GM19023 (cell line): ENCODE measurements at regions not wholly inside any gene's neighbourhood (a gene's known extent, or its start where the extent isn't known, plus 50 kb on each side); places are given as distances from the start of the nearest gene placed in this dataset.
"Not testable (repeated sequence)": the region's sequence is repeated elsewhere in the genome, so short reads cannot be mapped to it uniquely, and the experiment has no call there.

Experiments used
- ATAC-seq: cut with Tn5 transposase; IDR thresholded peaks from one replicate; pipeline ENCODE4 v1.9.1; 2021; ENCODE audit warnings: mild to moderate bottlenecking, moderate library complexity; ENCODE audit not compliant: unreplicated experiment

DNA sequence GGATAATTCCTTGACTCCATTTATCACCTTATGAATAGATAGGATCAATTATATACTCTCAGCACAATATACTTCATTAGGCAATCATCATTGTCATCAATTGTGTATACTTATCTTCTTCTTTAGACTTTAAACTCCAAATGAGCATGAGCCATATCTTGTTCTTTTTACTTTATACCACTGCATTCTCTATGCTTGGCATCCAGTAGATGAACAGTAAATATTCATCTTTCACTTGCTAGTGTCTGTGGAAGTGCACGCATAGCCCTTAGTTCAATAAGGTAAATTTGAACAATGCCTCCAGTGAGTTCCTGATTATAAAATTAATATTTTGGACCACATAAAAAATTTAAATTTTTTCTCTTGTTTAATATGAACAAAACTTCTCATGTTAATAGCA is 172.3 kb upstream of the SPRY2 start:
- no peak for ATAC-seq

DNA sequence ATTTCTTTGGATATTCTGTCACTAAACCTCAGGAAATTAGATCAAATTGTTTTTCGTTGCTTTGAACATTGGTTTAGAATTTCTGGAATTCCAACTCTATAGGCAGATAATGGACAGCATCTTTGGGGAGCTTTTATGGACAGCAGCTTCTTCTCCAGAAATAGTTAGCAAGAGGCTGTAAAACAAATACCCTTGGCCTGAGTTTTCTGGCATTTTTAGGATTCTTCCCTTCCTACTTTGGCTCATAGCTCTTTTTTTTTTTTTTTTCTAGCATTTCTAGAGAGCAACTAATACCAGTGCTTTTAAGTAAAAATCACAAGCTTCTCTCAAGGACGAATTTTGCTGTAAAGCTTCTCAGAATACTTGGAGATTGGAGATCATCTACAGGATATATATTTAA is 169.8 kb upstream of the SPRY2 start:
- no peak for ATAC-seq

GRCh38 chr13:80509264-80509663 is 168.3 kb upstream of the SPRY2 start:
- ATAC-seq: no peak

GRCh38 chr13:80508031-80508430 is 167.1 kb upstream of the SPRY2 start:
- no peak for ATAC-seq

- no peak for ATAC-seq
Measured at GRCh38 chr13:80504453-80504852, 163.5 kb upstream of the SPRY2 start.

- ATAC-seq: no peak
Measured at GRCh38 chr13:80502359-80502758, 161.4 kb upstream of the SPRY2 start.

DNA sequence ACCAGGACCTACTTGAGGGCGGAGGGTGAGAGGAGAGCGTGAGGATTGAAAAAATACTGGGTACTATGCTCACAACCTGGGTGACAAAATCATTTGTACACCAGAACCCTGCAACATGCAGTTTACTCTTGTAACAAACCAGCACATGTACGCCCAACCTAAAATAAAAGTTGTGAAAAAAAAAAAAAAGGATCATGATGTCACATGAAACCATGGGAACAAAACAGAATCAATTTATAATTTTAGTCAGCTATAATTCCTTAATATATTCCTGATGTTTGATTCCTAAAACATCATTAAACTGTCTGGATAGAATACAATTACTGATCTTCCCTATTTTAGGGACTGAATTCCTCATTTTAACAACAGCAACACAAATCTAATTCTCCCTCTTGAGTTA is 160.6 kb upstream of the SPRY2 start:
- ATAC-seq: no peak

GRCh38 chr13:80499536-80500290 is 158.8 kb upstream of the SPRY2 start:
- ATAC-seq: no peak

GRCh38 chr13:80498433-80498832 is 157.5 kb upstream of the SPRY2 start:
- ATAC-seq: no peak

GRCh38 chr13:80497978-80498377 is 157.1 kb upstream of the SPRY2 start:
- ATAC-seq: no peak

DNA sequence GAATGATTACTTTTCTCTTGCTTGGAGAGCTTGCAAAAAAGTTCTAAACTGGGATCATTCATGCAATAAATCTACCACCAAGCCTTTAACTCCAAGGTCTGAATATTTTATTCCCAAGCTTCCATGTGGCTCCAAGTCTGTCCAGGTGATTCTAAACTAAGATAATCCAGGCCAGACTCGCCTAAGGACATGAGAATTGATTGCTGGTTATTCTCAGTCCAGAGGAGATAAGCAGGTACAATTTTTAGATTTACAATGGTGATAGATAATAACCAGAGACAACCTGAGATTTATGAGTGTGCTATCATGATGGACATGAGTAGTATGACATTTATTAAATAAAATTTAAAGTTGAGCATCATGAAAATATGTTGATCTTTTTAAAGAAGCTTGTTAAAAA is 156.5 kb upstream of the SPRY2 start:
- no peak for ATAC-seq

- ATAC-seq: no peak
Measured at GRCh38 chr13:80496721-80497397, 155.9 kb upstream of the SPRY2 start.

- not testable (repeated sequence) for ATAC-seq
Measured at GRCh38 chr13:80490491-80490943, 149.6 kb upstream of the SPRY2 start.

- ATAC-seq: no peak
Measured at GRCh38 chr13:80486402-80486801, 145.5 kb upstream of the SPRY2 start.

- no peak for ATAC-seq
Measured at GRCh38 chr13:80483157-80483556, 142.2 kb upstream of the SPRY2 start.

GRCh38 chr13:80481588-80481987 is 140.7 kb upstream of the SPRY2 start:
- ATAC-seq: no peak

DNA sequence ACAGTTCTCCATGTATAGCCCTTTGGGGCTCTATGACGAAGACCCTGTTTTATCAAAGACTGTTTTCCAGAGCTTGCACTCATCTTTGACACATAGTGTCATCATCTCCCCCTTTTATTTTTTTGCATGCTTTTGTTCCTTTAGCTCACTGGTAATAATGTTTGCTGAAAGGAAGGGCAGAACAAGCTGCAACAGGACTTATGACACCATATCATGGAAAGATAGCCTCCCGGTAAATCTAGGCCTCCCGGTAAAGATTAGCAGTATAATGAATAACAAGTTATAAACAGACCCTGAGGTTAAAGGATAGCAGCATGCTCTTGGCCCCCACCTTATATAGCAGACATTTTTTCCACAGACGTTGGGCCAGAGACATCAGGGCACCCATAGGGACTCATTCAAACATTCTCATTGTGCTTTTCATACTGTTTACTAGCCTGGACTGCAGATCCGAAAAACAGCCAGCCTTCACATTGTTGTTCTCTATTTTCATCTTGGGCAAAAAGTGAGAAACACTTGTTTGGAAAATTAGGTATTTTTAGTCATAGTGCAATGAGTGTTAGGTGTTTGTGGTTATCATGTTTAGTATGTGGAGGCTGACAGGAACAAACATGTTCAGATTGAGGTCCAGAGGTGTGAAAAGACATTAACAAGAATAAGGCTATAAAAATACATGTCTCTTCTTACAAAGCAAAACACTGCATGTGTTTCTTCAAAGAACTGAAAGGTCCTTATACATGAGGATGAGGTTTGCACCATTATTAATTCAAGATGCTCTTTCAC is 136.9 kb upstream of the SPRY2 start:
- no peak for ATAC-seq

DNA sequence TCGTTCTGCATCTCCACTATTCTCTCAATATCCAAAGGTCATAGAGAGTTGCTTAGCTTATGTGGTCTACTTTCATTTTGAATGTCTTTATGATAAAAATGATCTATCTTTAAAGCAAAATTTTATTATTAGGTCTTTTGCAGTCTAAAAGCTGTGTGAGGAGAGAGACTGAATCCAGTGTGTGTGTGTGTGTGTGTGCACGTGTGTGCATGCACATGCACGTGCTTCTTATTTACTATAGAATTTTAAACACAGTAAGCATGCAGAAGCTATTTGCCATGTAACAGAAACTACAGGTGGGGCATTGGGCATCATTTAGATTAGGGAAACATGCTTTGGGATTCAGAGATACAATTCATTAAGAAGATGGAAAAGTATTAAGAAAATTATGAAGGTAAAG is 136.0 kb upstream of the SPRY2 start:
- ATAC-seq: no peak

DNA sequence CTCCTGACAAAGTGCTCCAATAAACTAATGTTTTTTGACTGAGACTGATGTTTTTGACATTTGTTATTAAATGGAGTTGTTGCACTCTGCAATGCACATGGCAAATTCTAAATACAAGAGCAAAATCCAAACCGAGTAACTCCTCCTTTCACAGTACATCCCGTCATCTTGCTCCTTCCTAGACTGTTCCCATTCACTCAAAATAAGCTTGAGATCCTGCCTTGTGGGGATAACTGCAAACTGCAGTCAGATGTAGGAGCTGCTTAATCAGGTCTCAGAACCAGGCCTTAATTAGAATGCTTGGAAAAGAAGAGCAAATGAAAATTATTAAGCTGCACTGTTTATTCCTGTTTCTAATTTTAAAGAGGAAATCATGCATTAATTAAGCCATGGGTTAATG is 134.8 kb upstream of the SPRY2 start:
- no peak for ATAC-seq

DNA sequence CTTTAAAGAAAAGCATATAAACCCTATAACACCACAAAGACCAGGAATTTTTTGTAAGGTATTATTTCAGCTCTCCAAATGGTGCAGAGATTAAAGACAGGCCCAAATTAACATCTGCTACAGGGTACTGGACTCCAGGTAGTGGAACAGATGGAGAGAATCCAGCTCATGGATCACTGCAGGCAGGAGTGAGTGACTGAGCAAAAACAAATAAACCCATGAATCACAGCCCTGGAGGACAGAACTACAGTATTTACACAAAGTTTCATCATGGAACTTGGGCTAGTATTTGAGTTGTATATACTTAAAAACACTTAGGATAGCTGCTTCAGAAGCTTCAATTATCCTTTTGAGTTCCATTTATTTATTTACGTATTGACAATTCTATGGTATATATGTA is 132.8 kb upstream of the SPRY2 start:
- ATAC-seq: no peak

DNA sequence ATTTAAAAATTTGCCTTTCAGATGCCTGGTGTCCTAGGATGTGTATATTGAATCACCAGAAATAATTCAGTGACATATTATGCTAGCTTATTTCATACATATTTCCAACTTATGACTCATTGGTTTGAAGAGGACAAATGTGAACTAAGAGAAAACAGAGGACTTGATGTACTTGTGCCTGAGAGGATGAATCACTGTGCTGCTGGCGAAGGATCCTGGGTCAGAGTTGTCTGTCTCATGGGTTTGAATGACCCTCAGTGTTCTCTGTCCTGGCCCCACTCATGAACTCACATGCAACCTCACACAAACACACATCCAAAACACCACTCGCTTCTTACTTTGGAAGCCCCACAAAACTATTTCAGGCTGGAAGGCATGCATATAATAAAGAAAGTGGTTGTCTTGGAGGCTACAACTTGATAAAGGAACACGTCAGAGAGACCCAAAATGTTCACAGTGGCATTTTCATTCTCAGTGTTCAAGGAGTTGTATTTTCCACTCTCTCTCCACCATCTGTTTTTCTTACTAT is 129.0 kb upstream of the SPRY2 start:
- ATAC-seq: no peak
